ENCODE measurements at regions not wholly inside any gene's neighbourhood (a gene's known extent, or its start where the extent isn't known, plus 50 kb on each side); places are given as distances from the start of the nearest gene placed in this dataset.

DNA sequence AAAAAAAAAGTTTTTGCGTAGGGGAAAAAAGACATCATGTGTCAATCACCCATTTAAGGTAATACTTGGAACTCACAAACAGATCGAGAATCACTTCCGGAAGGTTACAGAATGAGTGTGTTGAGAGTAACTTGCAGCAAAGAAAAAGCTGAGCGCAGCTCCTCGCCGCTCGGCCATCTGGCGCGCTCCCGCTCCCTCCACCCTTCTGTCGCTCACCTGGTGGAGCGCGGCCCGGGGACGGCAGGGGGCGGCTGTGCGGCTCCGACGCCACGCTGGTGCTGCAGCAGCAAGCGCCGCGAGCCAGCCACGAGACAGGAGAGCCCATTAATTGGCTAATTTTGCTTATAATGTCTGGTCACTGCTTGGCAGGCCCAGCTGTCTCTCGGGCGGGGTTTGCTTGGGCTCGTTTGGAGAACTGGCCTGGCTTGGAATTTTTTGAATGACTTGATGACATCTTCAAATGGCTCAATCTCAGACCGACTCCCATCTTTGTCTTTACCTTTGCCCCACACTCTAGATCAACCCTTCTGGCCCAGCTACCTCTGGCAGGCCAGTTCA, 601.8 kb downstream of the CCDC171 start:
- TF ChIP-seq, protein P1, sequence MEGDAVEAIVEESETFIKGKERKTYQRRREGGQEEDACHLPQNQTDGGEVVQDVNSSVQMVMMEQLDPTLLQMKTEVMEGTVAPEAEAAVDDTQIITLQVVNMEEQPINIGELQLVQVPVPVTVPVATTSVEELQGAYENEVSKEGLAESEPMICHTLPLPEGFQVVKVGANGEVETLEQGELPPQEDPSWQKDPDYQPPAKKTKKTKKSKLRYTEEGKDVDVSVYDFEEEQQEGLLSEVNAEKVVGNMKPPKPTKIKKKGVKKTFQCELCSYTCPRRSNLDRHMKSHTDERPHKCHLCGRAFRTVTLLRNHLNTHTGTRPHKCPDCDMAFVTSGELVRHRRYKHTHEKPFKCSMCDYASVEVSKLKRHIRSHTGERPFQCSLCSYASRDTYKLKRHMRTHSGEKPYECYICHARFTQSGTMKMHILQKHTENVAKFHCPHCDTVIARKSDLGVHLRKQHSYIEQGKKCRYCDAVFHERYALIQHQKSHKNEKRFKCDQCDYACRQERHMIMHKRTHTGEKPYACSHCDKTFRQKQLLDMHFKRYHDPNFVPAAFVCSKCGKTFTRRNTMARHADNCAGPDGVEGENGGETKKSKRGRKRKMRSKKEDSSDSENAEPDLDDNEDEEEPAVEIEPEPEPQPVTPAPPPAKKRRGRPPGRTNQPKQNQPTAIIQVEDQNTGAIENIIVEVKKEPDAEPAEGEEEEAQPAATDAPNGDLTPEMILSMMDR (conservative IDR thresholded peaks at IDR 0.05; ENCODE audit: low read length) = no peak; the same call in 1 of the 2 replicates
- H3K4me3 ChIP-seq (ENCODE audit: low read length) = peak overlapping the region; percentile 3; the same call in 1 of the 2 replicates
- DNase-seq (ENCODE audit: low read depth) = no peak

DNA sequence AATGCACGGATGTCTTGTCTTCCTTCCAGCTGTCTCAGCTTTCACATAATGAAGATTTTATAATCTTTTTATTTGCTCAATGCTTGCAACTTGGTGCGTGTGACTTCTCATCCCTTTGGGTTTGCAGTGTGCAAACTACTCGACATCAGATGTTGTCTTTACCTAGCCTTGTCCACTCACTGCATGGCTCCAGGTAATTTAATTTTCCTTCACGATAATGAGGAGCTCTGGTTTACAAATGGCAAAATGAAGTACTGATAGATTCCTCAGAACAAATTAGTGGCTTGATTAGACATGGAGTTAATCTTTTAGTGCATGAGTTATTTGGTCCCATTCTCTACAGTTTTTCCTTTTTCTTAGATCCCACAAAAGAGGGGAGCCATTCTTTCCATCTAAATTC, 603.0 kb downstream of the CCDC171 start:
- DNase-seq (ENCODE audit: low read depth) = no peak
- no peak overlapping the region for H3K4me3 ChIP-seq (ENCODE audit: low read length)
- TF ChIP-seq, protein P1 (conservative IDR thresholded peaks at IDR 0.05; ENCODE audit: low read length) = no peak

DNA sequence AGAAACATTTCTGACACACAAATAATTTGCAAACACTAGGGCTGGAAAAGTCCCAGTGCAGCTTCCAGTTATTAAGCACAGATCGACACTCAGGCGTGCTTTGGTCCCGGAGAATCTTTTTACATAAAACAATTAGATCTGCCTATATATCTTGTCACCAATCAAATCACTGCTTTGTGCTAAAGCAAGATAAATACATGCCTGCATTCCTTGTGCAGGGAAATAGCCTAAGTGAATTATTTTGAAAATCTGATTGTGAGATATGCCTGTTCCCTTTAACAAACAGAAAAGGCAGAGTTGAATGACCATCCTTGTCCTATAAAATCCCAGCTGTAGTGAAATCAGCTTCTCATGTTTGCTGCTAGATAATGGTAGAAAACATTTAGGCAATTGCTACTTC, 604.4 kb downstream of the CCDC171 start:
- TF ChIP-seq, protein P1 (conservative IDR thresholded peaks at IDR 0.05; ENCODE audit: low read length) = no peak
- DNase-seq (ENCODE audit: low read depth) = no peak
- no peak overlapping the region for H3K4me3 ChIP-seq (ENCODE audit: low read length)

DNA sequence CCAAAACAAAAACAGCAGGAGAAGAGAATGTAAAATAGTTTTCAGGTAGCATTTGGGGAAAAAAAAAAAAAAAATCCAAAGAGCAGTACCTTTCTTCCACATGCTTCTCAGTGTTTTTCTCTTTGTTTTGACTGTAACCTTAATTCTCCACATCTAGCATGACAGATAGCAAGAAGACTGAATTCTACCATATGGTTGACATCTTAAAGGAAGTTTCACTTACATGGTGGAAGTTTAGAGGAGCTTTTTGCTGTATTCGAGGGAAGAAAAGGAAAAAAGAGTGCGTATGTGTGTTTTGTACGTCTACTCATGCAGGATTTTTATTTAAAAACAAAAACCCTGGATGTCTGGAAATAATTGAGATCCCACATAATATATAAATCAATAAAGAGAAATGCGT, 604.8 kb downstream of the CCDC171 start:
- DNase-seq (ENCODE audit: low read depth) = no peak

DNA sequence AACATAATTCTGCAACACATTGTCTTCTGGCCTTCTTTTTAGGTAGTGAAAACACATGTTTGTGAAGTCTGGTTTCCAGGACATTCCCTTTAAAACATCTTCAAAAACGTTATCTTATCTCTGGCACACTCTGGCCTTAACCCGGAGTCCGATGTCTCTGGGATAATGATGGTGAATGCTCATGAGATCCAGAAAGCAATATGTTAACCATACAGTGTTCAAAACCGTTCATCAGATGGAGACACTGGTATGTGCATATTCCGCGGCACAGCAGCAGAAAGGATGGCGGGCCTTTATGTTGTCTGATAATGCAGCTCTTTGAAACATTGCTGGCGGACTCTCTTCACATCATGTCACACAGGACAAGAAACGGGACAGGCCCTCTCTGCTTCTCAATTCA, 605.2 kb downstream of the CCDC171 start:
- DNase-seq (ENCODE audit: low read depth) = no peak
- no peak overlapping the region for H3K4me3 ChIP-seq (ENCODE audit: low read length)
- TF ChIP-seq, protein P1 (conservative IDR thresholded peaks at IDR 0.05; ENCODE audit: low read length) = no peak

More for the DNA sequence above, 604.8 kb downstream of the CCDC171 start:
- no peak overlapping the region for H3K4me3 ChIP-seq (ENCODE audit: low read length)
- TF ChIP-seq, protein P1 (conservative IDR thresholded peaks at IDR 0.05; ENCODE audit: low read length) = no peak

DNA sequence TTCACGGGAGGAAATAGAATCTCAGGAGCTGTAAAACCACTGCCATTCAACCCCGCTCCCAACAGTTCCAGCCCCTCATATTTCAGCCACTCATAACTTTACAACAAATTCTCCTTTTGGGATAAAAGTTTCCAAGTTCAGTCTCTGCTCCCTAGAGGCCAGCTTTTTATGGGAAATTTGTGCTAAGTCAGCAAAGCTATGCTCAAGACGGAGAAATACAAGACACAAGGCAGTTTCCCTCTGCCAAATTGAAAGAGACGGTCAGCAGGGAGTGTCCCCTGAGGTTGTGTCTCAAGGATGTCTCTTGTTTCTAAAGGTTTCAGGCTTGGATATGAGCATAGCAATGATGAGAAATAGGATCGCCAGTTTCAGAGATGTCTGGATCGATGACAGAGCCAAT, 608.6 kb downstream of the CCDC171 start:
- TF ChIP-seq, protein P1 (conservative IDR thresholded peaks at IDR 0.05; ENCODE audit: low read length) = no peak
- DNase-seq (ENCODE audit: low read depth) = no peak
- no peak overlapping the region for H3K4me3 ChIP-seq (ENCODE audit: low read length)

DNA sequence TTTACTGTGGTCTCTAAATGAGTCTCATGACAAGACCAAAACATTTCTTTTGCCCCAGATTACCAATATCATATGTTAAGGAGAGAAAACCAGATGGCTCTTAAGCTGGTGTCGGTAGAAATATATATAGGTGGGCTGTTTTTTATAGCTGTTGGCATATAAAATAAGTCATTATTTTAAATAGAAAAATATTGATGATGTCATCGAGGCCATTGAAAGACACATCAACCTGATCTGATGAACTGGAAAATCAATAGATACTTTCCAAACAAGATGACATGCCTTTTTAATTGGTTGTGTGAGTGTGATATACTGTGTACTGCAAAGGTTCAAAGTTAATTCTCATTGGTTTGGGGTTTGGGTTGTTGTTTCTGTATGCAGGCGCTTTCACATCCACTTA, 617.3 kb downstream of the CCDC171 start:
- TF ChIP-seq, protein P1 (conservative IDR thresholded peaks at IDR 0.05; ENCODE audit: low read length) = no peak
- no peak overlapping the region for H3K4me3 ChIP-seq (ENCODE audit: low read length)
- no peak for DNase-seq (ENCODE audit: low read depth)

All from AG10803 (cell line).